Astrocyte of the cerebellum (primary cell): ENCODE measurements at regions not wholly inside any gene's neighbourhood (a gene's known extent, or its start where the extent isn't known, plus 50 kb on each side); places are given as distances from the start of the nearest gene placed in this dataset.

Source experiments
- DNase-seq: peaks from one replicate; pipeline ENCODE4 v3.0.0-alpha.2; 2011; ENCODE audit warnings: low read depth
- H3K4me3 ChIP-seq: 2 replicates; pipeline ENCODE4 v1.5.1; 2011; ENCODE audit warnings: mild to moderate bottlenecking, low read depth, low read length, moderate library complexity
- in situ Hi-C: cut with HindIII; loops from 2 replicates; pipeline ENCODE4 v1.10.0; 2017; ENCODE audit warnings: low sequenced_read_pairs
- TF ChIP-seq, protein P1 (sequence below): IDR thresholded peaks from 2 replicates; pipeline ENCODE4 v1.5.1; 2012; ENCODE audit warnings: low read length, low read depth, moderate library complexity, mild to moderate bottlenecking; ENCODE audit errors: missing control alignments

DNA sequence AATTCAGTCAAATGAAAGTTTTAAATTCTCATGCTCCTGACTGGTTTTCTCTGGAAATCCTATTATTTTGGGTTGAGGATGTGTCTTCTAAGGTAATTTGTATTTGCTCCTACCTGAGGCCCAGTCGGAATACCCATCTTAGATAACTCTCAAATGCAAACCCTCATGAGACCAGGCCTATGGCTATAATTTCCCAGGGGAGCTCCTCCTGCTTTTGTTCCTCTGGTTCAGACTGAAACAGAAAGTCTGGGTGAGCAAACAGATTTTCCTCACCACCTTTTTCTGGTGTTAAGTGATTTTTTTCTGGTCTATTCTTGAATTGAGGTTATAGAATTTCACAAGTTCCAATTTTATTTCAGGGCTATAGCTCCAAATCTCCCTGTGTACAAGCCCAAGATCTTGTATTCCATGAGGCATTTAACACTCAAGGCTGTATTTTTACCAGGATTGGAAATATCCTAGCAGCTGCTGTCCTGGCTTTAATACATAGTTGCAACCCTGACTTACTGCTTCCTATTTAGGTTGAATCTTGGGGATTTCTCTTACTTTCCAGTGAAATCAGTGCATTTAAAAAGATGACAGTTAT lies 169.1 kb upstream of the PTCHD4 start:
- in situ Hi-C loops, result no loop called here
- TF ChIP-seq, protein P1, sequence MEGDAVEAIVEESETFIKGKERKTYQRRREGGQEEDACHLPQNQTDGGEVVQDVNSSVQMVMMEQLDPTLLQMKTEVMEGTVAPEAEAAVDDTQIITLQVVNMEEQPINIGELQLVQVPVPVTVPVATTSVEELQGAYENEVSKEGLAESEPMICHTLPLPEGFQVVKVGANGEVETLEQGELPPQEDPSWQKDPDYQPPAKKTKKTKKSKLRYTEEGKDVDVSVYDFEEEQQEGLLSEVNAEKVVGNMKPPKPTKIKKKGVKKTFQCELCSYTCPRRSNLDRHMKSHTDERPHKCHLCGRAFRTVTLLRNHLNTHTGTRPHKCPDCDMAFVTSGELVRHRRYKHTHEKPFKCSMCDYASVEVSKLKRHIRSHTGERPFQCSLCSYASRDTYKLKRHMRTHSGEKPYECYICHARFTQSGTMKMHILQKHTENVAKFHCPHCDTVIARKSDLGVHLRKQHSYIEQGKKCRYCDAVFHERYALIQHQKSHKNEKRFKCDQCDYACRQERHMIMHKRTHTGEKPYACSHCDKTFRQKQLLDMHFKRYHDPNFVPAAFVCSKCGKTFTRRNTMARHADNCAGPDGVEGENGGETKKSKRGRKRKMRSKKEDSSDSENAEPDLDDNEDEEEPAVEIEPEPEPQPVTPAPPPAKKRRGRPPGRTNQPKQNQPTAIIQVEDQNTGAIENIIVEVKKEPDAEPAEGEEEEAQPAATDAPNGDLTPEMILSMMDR, result no peak
- no peak for DNase-seq
- H3K4me3 ChIP-seq, result no peak overlapping the region

GRCh38 chr6:48278261-48278660 lies 167.3 kb upstream of the PTCHD4 start:
- TF ChIP-seq, protein P1, result no peak
- no peak overlapping the region for H3K4me3 ChIP-seq
- DNase-seq, result no peak
- in situ Hi-C loops, result no loop called here

DNA sequence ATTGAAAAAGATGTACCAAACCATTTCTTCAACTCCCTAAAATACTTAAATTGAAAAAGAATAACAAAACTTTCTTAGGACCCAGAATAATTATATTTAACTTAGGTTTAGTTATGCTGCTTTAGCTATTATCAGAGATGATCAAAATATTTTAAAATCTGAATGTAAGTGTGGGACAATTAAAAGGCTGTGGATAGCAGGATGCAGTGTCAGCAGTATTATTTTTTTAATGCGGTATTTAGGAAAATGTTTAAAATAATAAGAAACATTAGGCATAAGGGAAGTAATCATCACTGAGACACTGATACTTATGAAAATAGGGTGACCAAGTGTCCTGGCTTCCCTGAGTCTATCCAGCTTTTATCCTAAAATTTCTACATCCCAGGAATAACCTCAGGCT lies 161.5 kb upstream of the PTCHD4 start:
- no peak for DNase-seq
- TF ChIP-seq, protein P1, result no peak
- in situ Hi-C loops, result no loop called here
- no peak overlapping the region for H3K4me3 ChIP-seq

DNA sequence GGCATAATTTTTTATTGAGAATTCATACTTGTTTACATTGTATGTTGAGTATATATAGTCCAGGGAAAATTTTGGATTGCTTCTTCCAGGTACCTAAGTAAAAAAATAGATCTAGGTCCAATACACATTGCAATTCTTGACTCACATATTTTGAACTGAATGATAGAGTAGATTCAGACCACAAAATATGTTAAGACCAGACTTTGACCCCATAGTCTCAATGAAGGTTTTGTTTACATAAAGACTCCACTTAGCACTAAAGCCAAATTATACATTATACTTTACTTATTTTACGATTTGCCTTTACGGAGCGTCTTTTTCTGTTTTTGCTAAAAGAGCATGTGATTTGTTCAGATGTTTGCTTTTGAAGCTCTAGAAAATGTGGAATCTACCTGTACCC lies 144.1 kb upstream of the PTCHD4 start:
- TF ChIP-seq, protein P1, result no peak
- no peak overlapping the region for H3K4me3 ChIP-seq
- in situ Hi-C loops, result no loop called here
- no peak for DNase-seq

DNA sequence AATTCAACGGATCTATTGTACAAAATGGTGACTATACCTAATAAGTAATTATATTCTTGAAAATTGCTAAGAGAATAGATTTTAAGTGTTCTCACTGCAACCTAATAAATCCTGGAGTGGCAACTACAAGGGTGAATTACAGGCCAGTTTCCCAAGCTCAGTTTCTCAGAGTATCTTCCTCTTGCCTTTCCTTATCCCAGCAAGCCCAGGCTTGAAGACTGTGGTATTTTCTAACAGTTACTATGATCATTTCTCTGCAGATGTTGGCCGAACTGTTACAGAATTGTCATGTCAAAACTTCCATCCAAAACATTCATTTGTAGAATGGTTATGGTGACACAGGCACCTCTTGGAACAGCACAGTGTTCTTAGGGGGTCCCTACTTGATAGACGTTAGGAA lies 138.1 kb upstream of the PTCHD4 start:
- DNase-seq, result no peak
- TF ChIP-seq, protein P1, result no peak
- in situ Hi-C loops, result no loop called here
- H3K4me3 ChIP-seq, result no peak overlapping the region

DNA sequence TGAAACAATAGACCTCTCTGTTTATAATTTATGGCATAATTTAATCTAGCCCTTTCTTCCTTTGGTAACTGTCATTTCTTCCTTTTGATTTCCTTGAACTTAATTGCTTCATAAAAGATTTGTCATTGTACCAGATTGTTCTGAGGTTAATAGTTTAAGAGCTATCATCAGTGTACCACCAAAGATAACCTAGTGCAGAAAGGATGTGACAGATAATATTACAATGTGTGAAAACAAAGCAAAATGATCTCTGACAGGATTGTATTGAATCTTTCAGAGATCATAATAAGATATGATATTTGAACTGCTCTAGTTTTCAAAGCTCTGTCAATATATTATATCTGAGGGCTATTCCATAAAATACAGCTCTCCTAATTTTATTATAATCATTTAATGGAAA lies 132.1 kb upstream of the PTCHD4 start:
- no peak for DNase-seq
- H3K4me3 ChIP-seq, result no peak overlapping the region
- TF ChIP-seq, protein P1, result no peak
- in situ Hi-C loops, result no loop called here

GRCh38 chr6:48240287-48240686 lies 129.3 kb upstream of the PTCHD4 start:
- DNase-seq, result no peak
- in situ Hi-C loops, result no loop called here
- TF ChIP-seq, protein P1, result no peak
- no peak overlapping the region for H3K4me3 ChIP-seq
